MM.1S (cell line): ENCODE measurements at regions not wholly inside any gene's neighbourhood (a gene's known extent, or its start where the extent isn't known, plus 50 kb on each side); places are given as distances from the start of the nearest gene placed in this dataset.

ENCODE experiments used
- DNase-seq: peaks from one replicate; pipeline ENCODE4 v3.0.0-alpha.2; 2015
- H2AFZ ChIP-seq: fragments of 300-600 bp; sonication (generic); 2 replicates; pipeline ENCODE4 v1.6.0; 2016; ENCODE audit warnings: antibody characterized with exemption, low read length
- H3F3A ChIP-seq: fragments of 300-600 bp; sonication (generic); 2 replicates; pipeline ENCODE4 v1.6.1; 2016; ENCODE audit warnings: mild to moderate bottlenecking, antibody characterized with exemption, low read length, moderate library complexity, mixed read lengths; ENCODE audit not compliant: insufficient read depth
- H3K27ac ChIP-seq: fragments of 300-600 bp; sonication (generic); 2 replicates; pipeline ENCODE4 v1.5.1; 2016; ENCODE audit warnings: mild to moderate bottlenecking, low read length
- H3K27me3 ChIP-seq: fragments of 300-600 bp; sonication (generic); replicated peaks from 2 replicates; pipeline ENCODE4 v1.6.0; 2016; ENCODE audit warnings: low read length; ENCODE audit not compliant: insufficient read depth
- H3K36me3 ChIP-seq: fragments of 300-600 bp; sonication (generic); replicated peaks from 2 replicates; pipeline ENCODE4 v1.6.1; 2016; ENCODE audit warnings: mild to moderate bottlenecking, low read length, mixed read lengths; ENCODE audit not compliant: insufficient read depth
- H3K4me1 ChIP-seq: fragments of 300-600 bp; sonication (generic); 2 replicates; pipeline ENCODE4 v1.6.1; 2016; ENCODE audit warnings: low read length, mixed read lengths
- H3K4me2 ChIP-seq: fragments of 300-600 bp; sonication (generic); 2 replicates; pipeline ENCODE4 v1.6.0; 2016; ENCODE audit warnings: low read depth, low read length
- H3K4me3 ChIP-seq: fragments of 300-600 bp; sonication (generic); 2 replicates; pipeline ENCODE4 v1.5.1; 2016; ENCODE audit warnings: low read length, mixed read lengths
- H3K79me2 ChIP-seq: fragments of 300-600 bp; sonication (generic); 2 replicates; pipeline ENCODE4 v1.6.1; 2016; ENCODE audit warnings: mixed run types, low read length, mixed read lengths
- H3K9ac ChIP-seq: fragments of 300-600 bp; sonication (generic); 2 replicates; pipeline ENCODE4 v1.6.1; 2016; ENCODE audit warnings: low read length, mixed read lengths
- H3K9me2 ChIP-seq: fragments of 300-600 bp; sonication (generic); replicated peaks from 2 replicates; pipeline ENCODE4 v1.6.1; 2016; ENCODE audit warnings: mild to moderate bottlenecking, low read length, mixed read lengths; ENCODE audit not compliant: insufficient read depth
- H3K9me3 ChIP-seq: fragments of 300-600 bp; sonication (generic); replicated peaks from 2 replicates; pipeline ENCODE4 v1.6.1; 2016; ENCODE audit warnings: mild to moderate bottlenecking, low read length, mixed read lengths; ENCODE audit not compliant: insufficient read depth
- H4K20me1 ChIP-seq: fragments of 300-600 bp; sonication (generic); 2 replicates; pipeline ENCODE4 v1.6.1; 2016; ENCODE audit warnings: mild to moderate bottlenecking, low read length, moderate library complexity, mixed read lengths; ENCODE audit not compliant: insufficient read depth
- EZH2 ChIP-seq: fragments of 300-600 bp; sonication (generic); optimal IDR thresholded peaks from 2 replicates; pipeline ENCODE3; 2017; ENCODE audit warnings: low read depth, mild to moderate bottlenecking, antibody characterized with exemption, low read length, mixed read lengths
- EZH2phosphoT487 ChIP-seq: fragments of 300-600 bp; sonication (generic); IDR thresholded peaks from 2 replicates; pipeline ENCODE4 v1.6.1; 2018; ENCODE audit warnings: antibody characterized with exemption, low read length
- TF ChIP-seq, protein P1 (sequence below): fragments of 300-600 bp; sonication (generic); IDR thresholded peaks from 2 replicates; pipeline ENCODE4 v1.5.1; 2016; ENCODE audit warnings: antibody characterized with exemption, low read length, mixed read lengths

DNA sequence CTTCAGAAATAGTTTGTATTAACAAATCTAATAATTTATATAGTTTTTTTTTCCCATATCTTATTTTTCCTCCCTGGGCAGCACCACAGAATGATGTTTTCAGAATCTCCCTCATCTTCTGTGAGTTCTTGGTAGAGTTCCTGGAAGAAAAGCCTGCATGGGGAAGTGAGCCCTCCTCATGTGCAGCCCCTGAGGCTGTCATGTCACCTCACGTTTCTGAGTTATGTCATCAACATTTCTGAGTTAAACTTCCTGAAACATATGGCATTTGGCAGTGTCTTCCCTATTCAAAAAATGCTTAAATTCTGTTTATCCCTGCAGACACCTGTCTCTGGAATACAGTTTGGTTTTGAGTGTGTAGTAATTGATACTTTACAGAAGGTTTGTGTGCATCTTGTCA lies 979.0 kb downstream of the TMEM121 start:
- Histone ChIP-seq H3K9me2 (no peaks in the 10 kb centered on the region), H3K9me3 (no peaks in the 10 kb centered on the region), H3K9ac (no peak overlapping the region), H3F3A (no peaks in the 10 kb centered on the region), H4K20me1 (no peaks in the 10 kb centered on the region), H2AFZ (no peak overlapping the region), H3K4me1 (no peaks in the 10 kb centered on the region), H3K4me2 (no peak overlapping the region), H3K4me3 (no peak overlapping the region), H3K27me3 (no peaks in the 10 kb centered on the region), H3K79me2 (no peaks in the 10 kb centered on the region), H3K36me3 (no peaks in the 10 kb centered on the region), H3K27ac (no peak overlapping the region)
- DNase-seq, result no peak
- TF ChIP-seq EZH2phosphoT487 (no peak), EZH2 (no peak)
- TF ChIP-seq, protein P1, sequence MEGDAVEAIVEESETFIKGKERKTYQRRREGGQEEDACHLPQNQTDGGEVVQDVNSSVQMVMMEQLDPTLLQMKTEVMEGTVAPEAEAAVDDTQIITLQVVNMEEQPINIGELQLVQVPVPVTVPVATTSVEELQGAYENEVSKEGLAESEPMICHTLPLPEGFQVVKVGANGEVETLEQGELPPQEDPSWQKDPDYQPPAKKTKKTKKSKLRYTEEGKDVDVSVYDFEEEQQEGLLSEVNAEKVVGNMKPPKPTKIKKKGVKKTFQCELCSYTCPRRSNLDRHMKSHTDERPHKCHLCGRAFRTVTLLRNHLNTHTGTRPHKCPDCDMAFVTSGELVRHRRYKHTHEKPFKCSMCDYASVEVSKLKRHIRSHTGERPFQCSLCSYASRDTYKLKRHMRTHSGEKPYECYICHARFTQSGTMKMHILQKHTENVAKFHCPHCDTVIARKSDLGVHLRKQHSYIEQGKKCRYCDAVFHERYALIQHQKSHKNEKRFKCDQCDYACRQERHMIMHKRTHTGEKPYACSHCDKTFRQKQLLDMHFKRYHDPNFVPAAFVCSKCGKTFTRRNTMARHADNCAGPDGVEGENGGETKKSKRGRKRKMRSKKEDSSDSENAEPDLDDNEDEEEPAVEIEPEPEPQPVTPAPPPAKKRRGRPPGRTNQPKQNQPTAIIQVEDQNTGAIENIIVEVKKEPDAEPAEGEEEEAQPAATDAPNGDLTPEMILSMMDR, result no peak

DNA sequence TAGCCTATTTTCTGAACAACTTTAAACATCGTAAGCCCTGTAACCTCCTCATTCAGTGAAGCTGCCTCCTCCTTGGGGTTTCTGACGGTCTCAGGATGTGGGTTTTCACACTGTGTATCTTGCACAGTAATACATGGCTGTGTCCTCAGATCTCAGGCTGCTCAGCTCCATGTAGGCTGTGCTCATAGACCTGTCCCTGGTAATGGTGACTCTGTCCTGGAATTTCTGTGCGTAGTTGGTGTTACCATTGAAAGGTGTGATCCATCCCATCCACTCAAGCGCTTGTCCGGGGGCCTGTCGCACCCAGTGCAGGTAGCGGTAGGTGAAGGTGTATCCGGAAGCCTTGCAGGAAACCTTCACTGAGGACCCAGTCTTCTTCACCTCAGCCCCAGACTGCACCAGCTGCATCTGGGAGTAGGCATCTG lies 980.5 kb downstream of the TMEM121 start:
- Histone ChIP-seq H3F3A (no peaks in the 10 kb centered on the region), H3K27ac (no peak overlapping the region), H3K36me3 (no peaks in the 10 kb centered on the region), H3K9me2 (no peaks in the 10 kb centered on the region), H2AFZ (no peak overlapping the region), H3K4me3 (no peak overlapping the region), H3K27me3 (no peaks in the 10 kb centered on the region), H3K4me1 (no peaks in the 10 kb centered on the region), H3K9ac (no peak overlapping the region), H3K9me3 (no peaks in the 10 kb centered on the region), H3K4me2 (no peak overlapping the region), H3K79me2 (no peaks in the 10 kb centered on the region), H4K20me1 (no peaks in the 10 kb centered on the region)
- DNase-seq, result no peak
- TF ChIP-seq, protein P1, result no peak
- TF ChIP-seq EZH2 (no peak), EZH2phosphoT487 (no peak)

DNA sequence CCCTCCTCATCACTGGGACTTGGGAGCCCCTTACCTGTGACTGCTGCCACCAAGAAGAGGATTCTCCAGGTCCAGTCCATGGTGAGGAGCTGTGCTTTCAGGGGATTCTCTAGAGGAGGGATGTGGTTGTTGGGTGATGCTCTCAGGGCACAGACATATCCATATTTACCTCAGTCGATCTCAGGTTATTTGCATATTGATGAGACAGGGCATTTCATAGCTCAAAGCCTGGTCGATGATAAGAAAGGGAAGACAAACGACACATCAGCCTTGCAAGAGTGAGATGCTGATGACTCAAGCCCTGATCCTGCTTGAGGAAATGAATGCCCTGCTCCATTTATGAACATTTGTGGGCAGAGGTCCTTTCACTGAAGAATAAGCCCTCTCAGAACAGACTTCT lies 981.0 kb downstream of the TMEM121 start:
- DNase-seq, result no peak
- Histone ChIP-seq H3K9ac (no peak overlapping the region), H3K4me1 (no peaks in the 10 kb centered on the region), H3K79me2 (no peaks in the 10 kb centered on the region), H3K9me3 (no peaks in the 10 kb centered on the region), H3K27ac (no peak overlapping the region), H3F3A (no peaks in the 10 kb centered on the region), H3K9me2 (no peaks in the 10 kb centered on the region), H2AFZ (no peak overlapping the region), H3K36me3 (no peaks in the 10 kb centered on the region), H3K27me3 (no peaks in the 10 kb centered on the region), H3K4me3 (no peak overlapping the region), H4K20me1 (no peaks in the 10 kb centered on the region), H3K4me2 (no peak overlapping the region)
- TF ChIP-seq EZH2 (no peak), EZH2phosphoT487 (no peak)
- TF ChIP-seq, protein P1, result no peak
